Endothelial cell of umbilical vein (primary cell): ENCODE measurements at regions not wholly inside any gene's neighbourhood (a gene's known extent, or its start where the extent isn't known, plus 50 kb on each side); places are given as distances from the start of the nearest gene placed in this dataset.
"Not testable (repeated sequence)": the region's sequence is repeated elsewhere in the genome, so short reads cannot be mapped to it uniquely, and the experiment has no call there.

ENCODE experiments used
- BruUV-seq: library from RNA; stranded (reverse); fragments of 400-500 nt; replicated peaks from 2 replicates; lab custom pipeline; 2021; lab: Mats Ljungman, UMichigan
- CTCF ChIA-PET: fragments of 300-600, 350-600 bp; sonication (Branson Sonifier 250); formaldehyde crosslinking; loops from one replicate; lab custom pipeline; 2021; ENCODE audit warnings: antibody characterized with exemption, inconsistent platforms; lab: Charles Lee
- POLR2A ChIA-PET: fragments of 300-600, 350-600 bp; sonication (Branson Sonifier 250); formaldehyde crosslinking; loops from one replicate; lab custom pipeline; 2021; ENCODE audit warnings: antibody characterized with exemption, inconsistent platforms; lab: Charles Lee
- DNase-seq: peaks from one replicate; pipeline ENCODE4 v3.0.0-alpha.2; 2011; ENCODE audit warnings: low read depth, low spot score
- FAIRE-seq: peaks from 2 replicates; lab custom pipeline; 2011; peaks lifted over from hg19 to GRCh38; lab: Jason Lieb, UNC
- H2AFZ ChIP-seq: 2 replicates; pipeline ENCODE4 v1.6.0; 2012; ENCODE audit warnings: low read depth, low read length, control low read depth, inconsistent platforms
- H3K27ac ChIP-seq: 2 replicates; pipeline ENCODE4 v1.5.1; 2011; ENCODE audit warnings: low read depth, mild to moderate bottlenecking, control low read depth, low read length, moderate library complexity; ENCODE audit not compliant: insufficient read depth
- H3K27me3 ChIP-seq, 2 experiments: 2 replicates each; pipeline versions ENCODE4 v1.6.0 to v1.6.1; 2011; ENCODE audit warnings: low read length in 2 of 2, mixed read lengths in 1 of 2; ENCODE audit not compliant: control insufficient read depth in 2 of 2, insufficient read depth in 2 of 2
- H3K36me3 ChIP-seq, 2 experiments: 2 replicates in 1 of 2; 3 replicates in 1 of 2; pipeline ENCODE4 v1.5.1; 2011; ENCODE audit warnings: low read length in 2 of 2, mild to moderate bottlenecking in 1 of 2, moderate library complexity in 1 of 2; ENCODE audit not compliant: control insufficient read depth in 2 of 2, insufficient read depth in 2 of 2; ENCODE audit errors: extremely low read depth in 1 of 2
- H3K4me1 ChIP-seq: 3 replicates; pipeline ENCODE4 v1.5.1; 2011; ENCODE audit warnings: mild to moderate bottlenecking, low read length; ENCODE audit not compliant: control insufficient read depth, insufficient read depth; ENCODE audit errors: extremely low read depth
- H3K4me2 ChIP-seq: 2 replicates; pipeline ENCODE4 v1.6.1; 2011; ENCODE audit warnings: low read length, control low read depth, mixed read lengths; ENCODE audit not compliant: insufficient read depth
- H3K4me3 ChIP-seq, 3 experiments: fragments of 200-600 bp in 1 of 3; sonication (generic), shearing (Covaris generic) in 1 of 3; replicated peaks in 1 of 3; 2 replicates each; pipeline ENCODE4 v1.5.1; 2011 to 2016; ENCODE audit warnings: control low read depth in 3 of 3, low read length in 3 of 3, mild to moderate bottlenecking in 2 of 3, inconsistent platforms in 1 of 3, low read depth in 1 of 3, moderate library complexity in 1 of 3; ENCODE audit not compliant: insufficient read depth in 1 of 3
- H3K79me2 ChIP-seq: 2 replicates; pipeline ENCODE4 v1.6.0; 2012; ENCODE audit warnings: low read length, inconsistent platforms; ENCODE audit not compliant: control insufficient read depth, insufficient read depth
- H3K9ac ChIP-seq: replicated peaks from 2 replicates; pipeline ENCODE3; 2011; ENCODE audit warnings: low read length, control low read depth; ENCODE audit not compliant: insufficient read depth; ENCODE audit errors: extremely low read depth
- H3K9me1 ChIP-seq: replicated peaks from 3 replicates; pipeline ENCODE4 v1.6.0; 2011; ENCODE audit warnings: mild to moderate bottlenecking, low read length; ENCODE audit not compliant: control insufficient read depth, insufficient read depth; ENCODE audit errors: extremely low read depth
- H3K9me3 ChIP-seq: replicated peaks from 2 replicates; pipeline ENCODE4 v1.5.1; 2012; ENCODE audit warnings: low read length, inconsistent platforms; ENCODE audit not compliant: control insufficient read depth, insufficient read depth
- H4K20me1 ChIP-seq: replicated peaks from 2 replicates; pipeline ENCODE3; 2011; ENCODE audit warnings: mild to moderate bottlenecking, low read length; ENCODE audit not compliant: control insufficient read depth, insufficient read depth; ENCODE audit errors: extremely low read depth
- CTCF ChIP-seq, 2 donors: IDR thresholded peaks; 1 replicate in 1 of 2; 2 replicates in 1 of 2; pipeline ENCODE4 v1.5.1; 2011; ENCODE audit warnings: low read length in 2 of 2, mild to moderate bottlenecking in 2 of 2, moderate library complexity in 2 of 2, control low read depth in 1 of 2, inconsistent platforms in 1 of 2, low read depth in 1 of 2; ENCODE audit not compliant: insufficient read depth in 1 of 2; ENCODE audit errors: extremely low read depth in 1 of 2
- EZH2 ChIP-seq: IDR thresholded peaks from 2 replicates; pipeline ENCODE4 v1.6.1; 2012; ENCODE audit warnings: borderline replicate concordance, low read depth, mild to moderate bottlenecking, moderate library complexity, low read length, inconsistent platforms; ENCODE audit not compliant: severe bottlenecking
- FOS ChIP-seq: IDR thresholded peaks from 2 replicates; pipeline ENCODE4 v1.6.1; 2011; ENCODE audit warnings: mild to moderate bottlenecking, low read length, moderate library complexity, borderline replicate concordance; ENCODE audit not compliant: insufficient read depth
- GATA2 ChIP-seq: IDR thresholded peaks from 2 replicates; pipeline ENCODE4 v1.7.0; 2011; ENCODE audit warnings: low read depth, mild to moderate bottlenecking, moderate library complexity, mixed read lengths, low read length; ENCODE audit not compliant: insufficient read length, insufficient read depth
- JUN ChIP-seq: IDR thresholded peaks from 2 replicates; pipeline ENCODE4 v1.6.1; 2011; ENCODE audit warnings: borderline replicate concordance, low read depth; ENCODE audit not compliant: insufficient read length, insufficient read depth
- MYC ChIP-seq: IDR thresholded peaks from one replicate; pipeline ENCODE4 v1.6.1; 2011; ENCODE audit warnings: mild to moderate bottlenecking, low read depth, low read length
- POLR2A ChIP-seq: IDR thresholded peaks from 2 replicates; pipeline ENCODE4 v1.6.1; 2012; ENCODE audit warnings: low read depth, mild to moderate bottlenecking, control low read depth, low read length
- POLR2AphosphoS5 ChIP-seq: IDR thresholded peaks from 2 replicates; pipeline ENCODE4 v1.6.1; 2012; ENCODE audit warnings: low read depth, mild to moderate bottlenecking, control low read depth, low read length, moderate library complexity; ENCODE audit not compliant: insufficient read depth
- dilution Hi-C: fragments of 300-500 bp; cut with MboI; formaldehyde crosslinking; loops from one replicate; pipeline ENCODE4 v1.15.0; 2019; ENCODE audit warnings: low sequenced_read_pairs; ENCODE audit not compliant: extremely low pct_ligation_motif_present
- intact Hi-C: fragments of 100-400 bp; cut with micrococcal nuclease; formaldehyde crosslinking; loops from one replicate; pipeline ENCODE4 v1.10.0; 2022
- TF ChIP-seq, protein P1 (sequence below): IDR thresholded peaks from 2 replicates; pipeline ENCODE4 v1.6.1; 2011; ENCODE audit not compliant: insufficient read depth, insufficient read length

DNA sequence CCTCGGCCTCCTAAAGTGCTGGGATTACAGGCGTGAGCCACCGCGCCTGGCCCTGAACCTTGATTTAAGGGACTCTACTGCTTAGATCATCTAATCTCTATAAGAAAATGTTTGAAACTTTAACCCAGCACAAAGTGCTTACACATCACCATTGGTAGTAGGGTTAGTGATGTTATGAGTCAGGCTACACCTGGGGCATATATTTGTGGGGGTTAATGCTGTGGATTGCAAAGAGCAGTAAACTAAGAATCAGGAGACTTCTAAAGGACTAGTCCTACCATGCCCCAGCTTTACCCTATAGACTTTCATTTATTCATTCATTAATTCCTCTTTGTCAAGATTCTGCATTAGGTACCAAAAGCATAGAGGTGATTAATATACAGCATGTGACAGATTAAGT lies 880.5 kb downstream of the TTLL7 start:
- Histone ChIP-seq H3K9me3 (no peaks in the 10 kb centered on the region), H3K9me1 (no peaks in the 10 kb centered on the region), H3K9ac (no peak overlapping the region), H3K79me2 (no peaks in the 10 kb centered on the region), H3K4me1 (no peaks in the 10 kb centered on the region), H3K27me3 (no peaks in the 10 kb centered on the region), H3K36me3 (no peaks in the 10 kb centered on the region), H3K4me3 (no peak overlapping the region), H4K20me1 (no peaks in the 10 kb centered on the region), H3K4me2 (no peak overlapping the region), H2AFZ (no peak overlapping the region), H3K27ac (no peak overlapping the region)
- POLR2A ChIA-PET: no interaction called here
- FAIRE-seq: no peak
- CTCF ChIA-PET: no interaction called here
- intact Hi-C loops: no loop called here
- TF ChIP-seq POLR2A (no peak), FOS (no peak), MYC (no peak), POLR2AphosphoS5 (no peak), CTCF (IDR thresholded peaks at IDR 0.05; ENCODE audit: extremely low read depth in 1 of 2, insufficient read depth in 1 of 2, low read depth in 1 of 2, low read length in 2 of 2) (no peak), EZH2 (no peak), GATA2 (no peak), JUN (no peak)
- TF ChIP-seq, protein P1, sequence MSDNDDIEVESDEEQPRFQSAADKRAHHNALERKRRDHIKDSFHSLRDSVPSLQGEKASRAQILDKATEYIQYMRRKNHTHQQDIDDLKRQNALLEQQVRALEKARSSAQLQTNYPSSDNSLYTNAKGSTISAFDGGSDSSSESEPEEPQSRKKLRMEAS: no peak
- no TSS peak for BruUV-seq
- DNase-seq: no peak
- dilution Hi-C loops: no loop called here

- not testable (repeated sequence) for BruUV-seq, H3K9me1 ChIP-seq
Measured at GRCh38 chr1:83117030-83117429, 881.9 kb downstream of the TTLL7 start.

More at GRCh38 chr1:83117030-83117429, 881.9 kb downstream of the TTLL7 start:
- H4K20me1 ChIP-seq, DNase-seq, H3K9me3 ChIP-seq, H2AFZ ChIP-seq, H3K36me3 ChIP-seq, dilution Hi-C loops, POLR2A ChIA-PET, H3K4me2 ChIP-seq, H3K9ac ChIP-seq, H3K79me2 ChIP-seq, H3K27ac ChIP-seq, H3K4me3 ChIP-seq, H3K27me3 ChIP-seq, FAIRE-seq, CTCF ChIA-PET, H3K4me1 ChIP-seq, intact Hi-C loops: not testable (repeated sequence)
